OCI-LY1 (cell line): ENCODE measurements at regions not wholly inside any gene's neighbourhood (a gene's known extent, or its start where the extent isn't known, plus 50 kb on each side); places are given as distances from the start of the nearest gene placed in this dataset.

Experiments
- EZH2 ChIP-seq: fragments of 200-600 bp; sonication (generic), shearing (Covaris generic); IDR thresholded peaks from 2 replicates; pipeline ENCODE4 v1.8.0; 2017; ENCODE audit warnings: borderline replicate concordance, mixed run types, mild to moderate bottlenecking, antibody characterized with exemption, low read length, moderate library complexity, mixed read lengths
- TF ChIP-seq, protein P1 (sequence below): fragments of 200-600 bp; sonication (generic), shearing (Covaris generic); IDR thresholded peaks from 2 replicates; pipeline ENCODE4 v1.5.1; 2017; ENCODE audit warnings: mild to moderate bottlenecking, antibody characterized with exemption, low read length, moderate library complexity, mixed read lengths

DNA sequence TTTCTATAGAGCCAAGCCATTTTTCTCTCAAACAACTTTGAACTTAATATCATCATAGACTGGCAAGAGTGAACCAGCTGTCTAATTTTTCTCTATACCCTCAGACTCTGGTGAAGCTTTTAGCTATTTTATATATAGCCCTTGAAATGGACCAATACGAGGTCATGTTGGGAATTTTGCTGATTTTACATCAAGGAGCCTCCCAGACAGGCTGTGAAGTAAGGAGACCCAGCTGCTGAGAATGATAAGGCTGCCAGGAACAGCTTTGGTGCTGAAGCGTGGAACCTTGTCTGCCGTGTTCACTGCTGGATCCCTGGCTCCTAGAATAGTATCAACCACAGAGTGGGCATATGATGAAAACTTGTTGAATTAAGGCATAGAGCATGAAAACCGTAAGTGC, 326.2 kb upstream of the NAV3 start:
- TF ChIP-seq, protein P1, sequence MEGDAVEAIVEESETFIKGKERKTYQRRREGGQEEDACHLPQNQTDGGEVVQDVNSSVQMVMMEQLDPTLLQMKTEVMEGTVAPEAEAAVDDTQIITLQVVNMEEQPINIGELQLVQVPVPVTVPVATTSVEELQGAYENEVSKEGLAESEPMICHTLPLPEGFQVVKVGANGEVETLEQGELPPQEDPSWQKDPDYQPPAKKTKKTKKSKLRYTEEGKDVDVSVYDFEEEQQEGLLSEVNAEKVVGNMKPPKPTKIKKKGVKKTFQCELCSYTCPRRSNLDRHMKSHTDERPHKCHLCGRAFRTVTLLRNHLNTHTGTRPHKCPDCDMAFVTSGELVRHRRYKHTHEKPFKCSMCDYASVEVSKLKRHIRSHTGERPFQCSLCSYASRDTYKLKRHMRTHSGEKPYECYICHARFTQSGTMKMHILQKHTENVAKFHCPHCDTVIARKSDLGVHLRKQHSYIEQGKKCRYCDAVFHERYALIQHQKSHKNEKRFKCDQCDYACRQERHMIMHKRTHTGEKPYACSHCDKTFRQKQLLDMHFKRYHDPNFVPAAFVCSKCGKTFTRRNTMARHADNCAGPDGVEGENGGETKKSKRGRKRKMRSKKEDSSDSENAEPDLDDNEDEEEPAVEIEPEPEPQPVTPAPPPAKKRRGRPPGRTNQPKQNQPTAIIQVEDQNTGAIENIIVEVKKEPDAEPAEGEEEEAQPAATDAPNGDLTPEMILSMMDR, result no peak
- no peak for TF ChIP-seq EZH2
